ENCODE measurements at regions not wholly inside any gene's neighbourhood (a gene's known extent, or its start where the extent isn't known, plus 50 kb on each side); places are given as distances from the start of the nearest gene placed in this dataset.
"Not testable (repeated sequence)": the region's sequence is repeated elsewhere in the genome, so short reads cannot be mapped to it uniquely, and the experiment has no call there.

DNA sequence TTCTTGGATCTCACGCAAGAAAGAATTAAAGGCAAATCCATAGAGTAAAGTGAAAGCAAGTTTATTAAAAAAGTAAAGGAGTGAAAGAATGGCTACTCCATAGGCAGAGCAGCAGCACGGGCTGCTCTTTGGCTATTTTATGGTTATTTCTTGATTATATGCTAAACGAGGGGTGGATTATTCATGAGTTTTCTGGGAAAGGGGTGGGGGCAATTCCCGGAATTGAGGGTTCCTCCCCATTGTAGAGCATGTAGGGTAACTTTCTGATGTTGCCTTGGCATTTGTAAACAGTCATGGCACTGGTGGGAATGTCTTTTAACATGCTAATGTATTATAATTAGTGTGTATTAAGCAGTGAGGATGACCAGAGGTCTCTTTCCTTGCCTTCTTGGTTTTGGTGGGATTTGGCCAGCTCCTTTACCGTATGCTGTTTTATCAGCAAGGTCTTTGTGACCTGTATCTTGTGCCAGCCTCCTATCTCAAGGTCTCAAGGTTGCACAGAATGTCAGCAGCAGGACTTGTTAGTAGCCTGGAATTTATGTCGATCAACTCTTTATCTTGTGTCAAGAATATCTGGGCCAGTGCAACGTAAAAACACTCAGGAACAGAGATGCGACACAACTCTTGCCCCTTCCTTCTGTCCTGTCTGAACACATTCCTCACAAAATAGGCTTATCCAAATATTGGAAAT is 931.4 kb downstream of the QKI start:
- no peak for DNase-seq

DNA sequence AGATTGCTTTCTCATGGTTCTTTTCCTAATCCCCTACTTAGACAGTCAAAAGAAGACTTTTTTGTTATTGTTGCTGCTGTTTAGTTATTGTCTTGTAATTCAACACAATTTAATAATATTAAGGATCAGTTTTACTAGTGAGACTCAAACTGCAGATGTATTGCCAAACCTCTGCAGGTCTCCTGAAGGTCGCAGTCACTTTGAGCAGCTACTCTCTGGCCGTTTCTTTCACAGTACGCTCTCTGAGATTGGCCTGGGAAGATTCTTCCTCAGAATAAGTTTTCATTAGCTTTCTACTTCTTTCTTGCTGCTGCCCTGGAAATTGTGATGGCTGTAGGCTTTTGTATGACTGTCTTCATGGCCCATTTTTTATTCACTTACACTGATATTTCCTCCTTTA is 930.8 kb downstream of the QKI start:
- no peak for DNase-seq

DNA sequence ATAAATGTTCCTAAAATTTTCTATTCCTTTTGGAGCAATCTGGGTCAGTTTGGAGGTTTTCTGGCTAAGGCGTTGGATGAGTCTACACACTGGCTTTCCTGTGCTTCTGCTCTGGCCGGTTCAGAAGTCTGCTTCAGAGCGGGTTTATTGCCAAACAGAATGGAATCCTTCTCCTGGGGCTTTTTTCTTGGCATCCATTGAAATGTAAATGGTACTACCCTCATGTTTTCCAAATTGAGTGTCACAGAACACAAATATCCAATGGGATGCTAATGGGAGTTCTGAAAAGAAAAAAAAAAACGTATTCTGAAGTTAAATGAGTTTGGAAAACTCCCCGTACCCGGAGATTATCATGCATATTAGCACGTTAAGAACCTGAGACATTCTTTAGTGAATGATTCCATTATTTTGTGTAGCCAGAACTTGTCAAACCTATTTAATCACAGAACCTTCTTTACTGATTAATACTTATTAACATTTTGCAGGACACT is 930.3 kb downstream of the QKI start:
- no peak for DNase-seq

DNA sequence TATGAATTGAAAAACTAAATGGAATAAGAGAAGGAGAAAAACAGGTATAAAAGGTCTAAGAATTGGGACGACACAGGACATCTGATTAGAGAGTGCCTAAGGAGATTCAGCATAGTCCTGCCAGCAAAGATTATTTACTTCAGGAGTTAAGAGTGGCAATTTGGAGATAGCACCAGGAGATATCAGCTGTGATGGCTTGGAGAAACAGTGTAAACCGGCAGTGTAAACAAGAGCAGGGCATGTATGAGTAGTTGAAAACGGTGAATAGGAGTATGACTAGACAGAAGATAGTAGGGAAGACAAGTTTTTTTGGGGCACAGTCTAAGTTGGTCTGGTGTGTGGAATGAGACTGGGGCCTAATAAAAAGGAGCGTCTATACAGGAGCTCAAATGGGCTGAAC is 924.9 kb downstream of the QKI start:
- DNase-seq, result not testable (repeated sequence)

DNA sequence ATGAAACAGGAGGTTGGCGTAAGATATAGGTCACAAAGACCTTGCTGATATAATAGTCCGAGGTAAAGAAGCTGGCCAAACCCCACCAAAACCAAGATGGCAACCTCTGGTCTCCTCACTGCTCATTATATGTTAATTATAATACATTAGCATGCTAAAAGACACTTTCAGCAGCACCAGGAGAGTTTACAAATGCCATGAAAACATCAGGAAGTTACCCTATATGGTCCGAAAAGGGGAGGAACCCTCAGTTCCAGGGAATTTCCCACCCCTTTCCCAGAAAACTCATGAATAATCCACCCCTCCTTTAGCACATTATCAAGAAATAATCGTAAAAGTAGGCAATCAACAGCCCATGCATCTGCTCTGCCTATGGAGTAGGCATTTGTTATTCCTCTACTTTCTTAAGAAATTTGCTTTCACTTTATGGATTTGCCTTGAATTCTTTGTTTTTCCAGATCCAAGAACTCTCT is 923.4 kb downstream of the QKI start:
- no peak for DNase-seq

DNA sequence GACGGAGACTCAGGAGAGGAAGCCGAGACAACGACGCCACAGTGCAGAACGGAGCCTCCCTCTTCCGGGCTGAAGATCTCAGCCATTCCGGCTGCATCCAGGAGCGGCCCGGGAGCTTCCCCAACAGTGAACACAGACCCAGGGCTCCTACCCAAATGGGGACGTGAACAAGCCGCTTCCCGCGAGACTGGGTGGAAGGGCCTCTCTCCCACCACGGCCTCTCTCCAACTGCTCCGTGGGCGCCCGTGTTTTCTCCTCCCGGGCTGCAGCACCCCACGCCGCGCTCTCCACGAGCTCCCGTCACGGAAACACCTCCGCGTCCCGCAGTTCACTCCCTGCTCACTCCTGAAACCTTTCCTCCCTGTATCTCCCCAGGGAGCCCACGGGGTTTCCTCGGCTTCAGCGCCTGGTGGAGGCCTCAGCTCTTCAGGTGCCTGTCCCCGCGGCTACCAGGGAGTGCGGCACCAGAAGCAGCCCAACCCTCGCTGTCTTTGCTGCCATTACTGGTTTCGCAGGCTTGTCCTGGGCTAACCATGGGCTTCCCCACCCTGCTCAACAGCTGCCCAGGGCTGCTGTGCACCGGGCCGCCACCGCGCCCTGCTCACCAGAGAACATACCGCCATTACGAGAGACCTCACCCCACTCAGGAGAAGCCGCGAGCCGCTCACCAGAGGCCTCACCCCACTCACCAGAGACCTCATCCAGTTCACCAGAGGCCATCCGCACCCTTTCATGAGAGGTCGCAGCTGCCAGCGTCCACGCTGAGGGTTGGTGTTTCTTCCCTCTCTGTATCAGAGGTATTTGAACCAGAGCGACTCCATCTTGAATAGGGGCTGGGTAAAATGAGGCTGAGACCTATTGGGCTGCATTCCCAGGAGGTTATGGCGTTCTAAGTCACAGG is 922.8 kb downstream of the QKI start:
- no peak for DNase-seq

DNA sequence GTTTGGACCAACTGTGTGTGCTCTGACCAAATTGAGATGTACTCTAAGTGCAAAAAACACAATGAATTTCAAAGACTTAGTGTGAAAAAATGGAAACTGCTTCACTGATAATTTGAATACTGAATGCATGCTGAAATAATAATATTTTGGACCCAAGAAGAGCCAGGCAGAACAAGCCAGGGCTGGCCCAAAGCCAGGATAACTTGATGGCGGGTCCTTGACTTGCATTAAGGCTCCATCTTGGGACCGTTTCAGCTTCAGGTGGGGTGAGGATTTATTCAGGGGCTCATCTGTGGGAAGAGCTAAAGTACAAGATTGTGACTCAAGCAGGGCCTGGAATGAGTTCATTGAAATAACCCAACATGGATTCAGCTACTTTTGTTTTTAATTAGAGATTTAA is 921.9 kb downstream of the QKI start:
- no peak for DNase-seq

DNA sequence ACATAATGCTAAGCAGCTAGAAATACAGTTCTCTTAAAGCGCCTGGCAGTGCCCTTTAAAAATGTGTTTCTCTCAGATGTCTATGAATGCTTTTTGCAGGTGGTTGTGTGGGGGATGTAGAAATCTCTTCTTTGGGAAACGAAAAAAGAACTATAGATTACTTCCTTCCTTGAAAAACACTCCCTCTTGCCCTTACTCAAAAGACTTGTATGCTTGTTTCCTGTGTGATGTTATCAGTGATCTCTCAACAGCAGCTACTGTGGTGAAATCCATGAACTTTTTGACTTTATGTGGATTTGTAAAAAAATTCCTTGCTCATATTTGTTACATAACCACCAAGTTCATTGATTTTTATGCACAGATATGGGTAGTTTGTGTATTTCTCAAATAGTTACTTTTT is 916.5 kb downstream of the QKI start:
- DNase-seq, result no peak

DNA sequence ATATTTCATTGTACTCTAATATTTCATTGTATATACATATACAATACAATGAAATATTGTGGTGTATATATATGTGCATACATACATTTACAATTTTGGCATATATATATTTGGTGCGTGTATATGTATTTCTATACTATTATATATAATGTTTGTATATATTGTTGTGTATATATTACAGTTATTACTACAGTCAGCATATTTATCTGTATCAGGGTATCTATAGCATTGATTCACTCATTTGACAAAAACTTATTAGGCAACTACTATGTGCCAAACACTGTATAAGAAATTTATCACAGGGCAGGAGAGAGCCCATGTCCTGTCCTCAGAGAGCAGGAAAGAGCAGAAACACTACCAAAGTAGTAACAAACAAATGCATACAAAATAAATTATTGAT is 910.6 kb downstream of the QKI start:
- DNase-seq, result no peak

DNA sequence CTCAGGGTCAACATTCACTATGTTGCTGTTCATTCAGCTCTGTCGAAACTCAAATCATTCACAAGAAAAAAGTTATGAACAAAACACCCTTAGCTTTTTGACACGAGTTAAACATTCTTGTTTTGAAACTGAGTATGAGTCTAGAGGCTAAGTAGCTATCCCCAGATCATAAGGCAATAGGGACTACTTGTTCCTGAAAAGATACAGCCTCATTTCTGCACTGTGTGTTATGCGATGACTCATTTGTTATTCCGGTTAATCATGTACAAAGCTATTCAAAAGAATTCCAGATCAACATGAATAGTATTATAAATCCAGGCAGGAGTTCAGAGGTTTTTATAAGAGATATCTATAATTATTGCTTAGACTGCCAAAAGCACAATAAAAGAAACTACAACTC is 908.0 kb downstream of the QKI start:
- DNase-seq, result peak; percentile 69

DNA sequence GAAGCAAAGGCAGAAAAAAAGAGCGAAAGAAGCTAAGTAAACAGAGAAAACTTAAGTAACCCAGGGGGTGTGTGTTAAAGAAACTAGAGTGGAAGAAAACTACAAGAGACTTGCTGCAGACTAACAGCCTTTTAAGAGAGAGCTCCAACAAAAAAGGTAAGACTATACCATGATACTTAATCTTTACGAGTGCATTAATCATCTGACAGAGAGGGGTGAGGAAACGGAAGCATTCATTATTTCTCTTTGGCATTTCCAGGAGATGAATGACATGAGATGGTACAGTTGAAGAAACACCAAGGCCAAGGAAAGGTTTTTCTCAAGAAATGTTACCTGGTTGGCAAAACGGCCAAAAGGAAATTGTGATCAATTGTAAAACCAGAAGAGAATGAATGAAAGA is 906.8 kb downstream of the QKI start:
- no peak for DNase-seq

DNA sequence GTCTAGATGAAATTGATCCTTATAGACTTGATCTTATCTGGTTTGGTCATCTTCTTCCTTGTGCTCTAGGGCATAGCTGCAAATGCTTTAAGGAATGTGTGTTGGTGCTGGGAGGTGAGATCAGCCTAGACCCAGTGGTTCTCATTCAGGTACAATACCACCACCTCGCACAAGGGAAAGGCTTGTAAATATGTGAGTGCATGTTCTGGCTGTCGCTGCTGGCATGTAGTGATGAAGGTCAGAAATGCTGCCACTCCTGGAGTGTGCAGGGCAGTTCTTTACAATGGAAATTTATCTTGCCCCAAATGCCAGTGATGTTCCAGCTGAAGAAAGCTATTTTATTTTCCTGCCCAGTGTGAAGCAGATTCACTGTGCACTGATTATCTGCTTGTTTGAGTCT is 900.9 kb downstream of the QKI start:
- DNase-seq, result no peak

DNA sequence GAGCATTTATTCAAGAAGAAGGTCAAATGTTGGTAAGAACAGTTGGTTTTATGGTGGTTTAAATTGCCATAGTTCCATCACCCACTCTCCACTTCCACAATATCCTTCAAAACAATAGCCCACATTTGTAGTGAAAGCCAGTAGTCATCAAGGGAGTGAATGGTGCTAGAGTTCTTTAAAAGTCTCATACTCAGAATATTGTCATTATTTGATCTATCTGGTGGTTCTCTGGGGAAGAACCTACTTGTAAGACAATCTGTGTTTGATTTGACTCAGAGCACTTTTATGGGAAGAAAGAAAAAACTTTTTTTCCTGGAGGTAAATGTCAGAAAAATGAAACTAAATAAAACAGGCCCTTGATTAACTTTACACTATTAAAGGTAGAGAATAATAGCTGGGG is 893.8 kb downstream of the QKI start:
- no peak for DNase-seq

DNA sequence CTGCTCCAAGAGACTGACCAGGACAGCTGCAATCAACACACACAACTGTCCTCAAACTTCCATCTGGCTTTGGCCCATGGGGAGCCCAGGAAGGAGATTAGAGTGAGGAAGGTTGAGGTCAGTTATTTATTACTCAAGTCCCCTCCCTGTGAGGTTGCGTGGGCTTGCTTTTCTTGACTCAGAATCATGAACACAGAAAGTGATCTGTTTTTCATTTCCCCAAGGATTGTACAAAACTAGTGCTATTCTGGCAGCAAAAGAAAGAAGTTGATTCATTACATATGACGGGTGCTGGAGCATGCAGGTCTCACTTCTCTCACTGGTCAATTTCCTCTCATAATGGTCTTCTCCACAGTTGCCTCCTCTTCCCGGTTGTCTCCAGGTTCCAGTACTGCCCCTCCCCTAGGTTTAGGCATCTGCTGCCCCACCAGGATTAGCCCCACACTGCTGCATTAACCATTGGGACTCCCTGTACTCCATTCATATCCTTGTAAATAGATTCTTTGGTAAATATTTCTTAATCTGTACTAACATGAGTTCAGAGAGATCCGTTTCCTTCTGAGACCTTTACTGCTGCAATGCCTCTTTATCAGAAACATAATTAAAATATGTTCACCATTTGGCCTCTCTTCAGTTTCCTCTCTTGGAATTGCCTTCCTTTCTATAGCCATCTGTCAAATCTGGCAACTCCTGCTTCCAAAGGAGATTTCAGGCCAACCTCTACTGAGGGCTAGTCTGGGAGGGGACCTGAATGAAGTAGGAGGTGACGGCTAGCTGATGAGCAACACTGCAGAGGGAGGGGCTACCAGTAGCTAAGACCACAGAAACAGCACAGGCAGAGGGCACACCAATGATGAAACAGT is 888.8 kb downstream of the QKI start:
- DNase-seq, result no peak

DNA sequence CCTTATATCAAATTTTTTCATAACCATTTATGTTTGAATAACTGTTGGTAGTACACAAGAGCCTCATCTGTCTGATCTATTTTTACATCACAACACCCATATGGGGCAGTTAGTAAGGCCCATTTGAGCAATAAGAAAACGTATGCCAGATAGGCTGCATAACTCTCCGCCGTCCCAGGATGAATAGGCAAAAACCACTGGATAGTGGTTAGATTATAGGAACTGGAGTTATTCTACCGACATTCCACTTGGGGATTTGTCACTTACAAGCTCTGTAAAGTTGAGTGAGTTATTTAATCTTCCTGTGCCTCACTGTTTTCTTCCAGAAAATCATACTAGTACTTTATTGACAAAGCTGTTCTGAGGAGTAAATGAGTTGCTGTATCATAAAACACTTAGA is 881.9 kb downstream of the QKI start:
- no peak for DNase-seq

DNA sequence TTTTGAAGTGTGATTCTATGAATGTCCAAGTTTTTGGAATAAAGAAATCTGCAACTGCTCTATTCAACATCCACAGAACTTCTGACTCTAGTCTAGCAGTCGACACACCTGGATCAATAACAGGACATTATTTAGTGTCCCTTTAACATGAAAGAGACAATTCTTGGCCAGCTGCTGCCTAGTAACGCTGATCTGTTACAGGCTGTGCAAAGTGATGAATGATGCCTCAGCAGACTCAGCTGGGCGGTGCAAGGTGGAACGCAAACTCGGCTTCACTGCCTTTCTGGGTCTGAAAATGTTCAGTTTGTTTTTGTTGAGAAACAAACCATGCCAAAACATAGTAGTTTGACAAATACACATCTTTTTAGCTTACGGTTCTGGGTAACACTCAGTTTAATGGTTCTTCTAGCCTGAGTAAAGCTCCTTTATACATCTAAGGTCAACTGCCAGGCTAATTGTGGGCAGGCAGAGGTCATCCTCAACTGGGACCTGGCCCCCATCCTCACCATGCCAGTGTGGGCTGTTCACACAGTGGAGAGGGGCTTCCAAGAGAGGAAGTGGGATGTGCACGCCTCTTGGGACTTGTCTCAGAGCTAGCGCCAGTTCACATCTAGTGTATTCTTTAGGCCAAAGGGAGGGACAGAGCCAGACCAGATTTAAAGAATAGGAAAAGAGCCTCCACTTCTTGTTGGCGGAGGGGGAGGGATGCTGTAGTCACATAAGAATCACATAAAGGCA is 879.7 kb downstream of the QKI start:
- no peak for DNase-seq

DNA sequence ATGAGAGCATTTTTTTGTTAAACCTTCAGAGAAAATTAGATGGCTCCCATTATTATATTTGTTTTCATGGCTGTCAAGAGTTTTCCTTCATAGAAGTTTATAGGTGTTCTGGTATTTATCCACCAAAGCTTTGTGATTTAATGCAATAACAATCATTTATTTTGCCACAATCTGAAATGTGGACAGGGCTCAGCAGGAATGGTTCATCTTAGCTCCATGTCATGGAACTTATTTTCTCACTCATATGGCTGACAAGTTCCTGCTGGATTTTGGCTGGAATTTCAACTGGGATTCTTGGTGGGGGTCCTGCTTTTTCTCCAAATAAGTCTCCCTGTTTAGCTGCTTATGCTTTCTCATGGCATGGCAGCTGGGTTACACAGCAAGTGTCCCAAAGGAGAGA is 876.7 kb downstream of the QKI start:
- no peak for DNase-seq

DNA sequence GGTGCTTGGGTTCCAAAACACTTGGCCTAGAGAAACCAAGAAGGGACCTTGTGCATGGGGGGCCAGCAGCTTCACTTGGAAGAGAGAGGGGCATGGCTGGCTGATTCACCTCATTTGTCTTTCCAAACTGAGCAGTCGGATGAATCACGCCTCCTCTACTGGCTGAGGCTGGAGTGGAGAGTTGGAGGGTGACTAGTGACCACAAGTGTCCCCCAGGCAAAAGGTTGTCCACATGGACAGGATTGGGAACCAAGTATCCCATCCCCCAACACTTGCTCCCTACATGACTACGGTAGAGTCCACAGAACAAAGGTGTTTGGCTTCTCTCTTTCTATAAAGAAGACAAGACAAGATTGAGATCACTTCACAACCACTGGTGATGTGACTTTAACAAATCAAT is 875.6 kb downstream of the QKI start:
- no peak for DNase-seq

DNA sequence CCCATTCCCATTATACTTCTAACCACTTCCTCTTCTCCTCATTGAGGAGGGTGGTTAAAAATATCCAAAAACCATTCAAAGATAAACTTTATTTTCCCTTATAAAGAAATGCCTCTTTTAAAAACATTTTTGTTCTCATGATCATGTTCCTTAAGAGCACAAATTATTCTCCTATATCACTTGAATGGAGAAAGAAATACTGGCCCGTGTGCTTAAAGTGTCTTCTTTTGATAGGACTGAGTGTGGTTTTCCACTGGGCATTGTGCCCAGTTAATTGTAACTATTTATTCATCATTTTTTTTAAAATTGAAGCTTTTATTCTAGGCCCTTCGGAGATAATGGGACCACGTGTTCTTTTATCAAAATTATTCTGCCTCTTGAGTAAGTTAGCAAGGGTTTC is 871.5 kb downstream of the QKI start:
- no peak for DNase-seq

DNA sequence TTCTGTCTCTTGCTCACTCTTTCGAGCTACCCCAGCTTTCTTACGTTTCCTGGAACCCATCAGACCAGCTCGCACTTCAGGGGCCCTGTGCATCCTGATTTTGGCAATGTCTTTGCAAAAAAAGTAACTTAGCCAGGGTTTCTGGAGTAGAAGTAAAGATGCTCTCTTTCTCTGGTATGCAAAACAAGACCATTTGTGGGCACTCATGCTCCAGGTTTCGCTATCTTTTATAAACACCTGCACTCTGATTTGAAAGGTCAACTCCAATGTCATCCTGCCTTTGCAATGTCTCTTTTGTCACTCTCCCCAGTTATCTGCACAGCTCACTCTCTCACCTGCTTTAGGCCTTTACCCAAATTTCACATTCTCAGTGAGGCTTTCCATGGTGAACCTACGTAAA is 869.1 kb downstream of the QKI start:
- DNase-seq, result no peak

DNA sequence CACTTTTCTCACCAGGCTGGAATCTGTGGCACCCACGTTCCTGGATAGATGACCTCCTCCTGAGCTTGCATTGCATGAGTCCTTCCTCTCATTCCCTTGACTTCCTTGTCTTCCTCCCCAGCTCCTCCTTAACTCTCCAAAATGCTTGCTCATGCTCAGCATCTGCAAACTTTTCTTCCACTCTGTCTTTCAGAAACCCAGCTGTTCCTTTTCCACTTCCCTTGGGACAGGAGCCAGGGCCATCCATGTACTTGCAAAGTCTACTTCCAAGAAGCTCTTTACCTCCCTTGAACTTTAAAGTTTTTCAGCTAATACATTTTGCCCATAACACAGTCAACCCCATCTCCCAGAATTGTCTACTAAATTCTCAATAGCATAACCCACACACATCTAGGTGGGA is 861.7 kb downstream of the QKI start:
- no peak for DNase-seq

DNA sequence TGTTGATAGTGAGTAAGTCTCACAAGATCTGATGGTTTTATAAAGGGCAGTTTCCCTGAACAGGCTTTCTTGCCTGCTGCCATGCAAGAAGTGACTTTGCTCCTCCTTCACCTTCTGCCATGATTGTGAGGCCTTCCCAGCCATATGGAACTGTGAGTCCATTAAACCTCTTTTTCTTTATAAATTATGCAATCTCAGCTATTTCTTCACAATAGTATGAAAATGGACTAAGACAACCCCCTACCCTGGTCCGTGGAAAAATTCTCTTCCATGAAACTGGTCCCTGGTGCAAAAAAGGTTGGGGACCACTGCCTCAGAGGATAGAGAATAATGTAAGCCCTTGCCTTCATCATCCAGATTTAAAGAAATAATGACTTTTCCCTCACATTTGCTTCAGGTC is 861.3 kb downstream of the QKI start:
- no peak for DNase-seq

DNA sequence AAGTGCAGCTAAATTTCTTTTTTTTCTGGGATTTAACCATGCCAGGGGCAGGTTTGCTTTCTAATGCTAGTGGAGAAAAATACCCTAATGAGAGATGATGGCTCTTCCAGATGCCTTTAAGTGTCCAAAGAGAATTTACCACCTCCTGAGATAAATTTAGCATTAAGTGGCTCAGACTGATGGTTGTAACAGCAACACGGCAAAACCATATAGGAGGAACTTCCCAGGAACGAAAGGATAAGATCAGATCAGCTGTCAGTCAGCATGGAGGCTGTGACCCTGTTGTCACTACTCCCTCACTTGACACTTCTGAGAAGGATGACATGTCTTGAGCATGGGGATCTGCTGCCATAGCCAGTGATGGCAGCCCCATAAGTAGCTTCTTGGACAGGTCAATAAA is 860.0 kb downstream of the QKI start:
- DNase-seq, result no peak
